Astrocyte of the spinal cord (primary cell): ENCODE measurements at regions not wholly inside any gene's neighbourhood (a gene's known extent, or its start where the extent isn't known, plus 50 kb on each side); places are given as distances from the start of the nearest gene placed in this dataset.
"Not testable (repeated sequence)": the region's sequence is repeated elsewhere in the genome, so short reads cannot be mapped to it uniquely, and the experiment has no call there.

Experiments
- DNase-seq: peaks from one replicate; pipeline ENCODE4 v3.0.0; 2011; ENCODE audit warnings: low read depth, low spot score
- H3K4me3 ChIP-seq: 2 replicates; pipeline ENCODE4 v1.5.1; 2011; ENCODE audit warnings: low read depth, mild to moderate bottlenecking, low read length, moderate library complexity
- in situ Hi-C: cut with HindIII; loops from 2 replicates; pipeline ENCODE4 v1.10.0; 2017; ENCODE audit warnings: low sequenced_read_pairs
- TF ChIP-seq, protein P1 (sequence below): IDR thresholded peaks from 2 replicates; pipeline ENCODE4 v1.5.1; 2012; ENCODE audit warnings: low read depth, mild to moderate bottlenecking, low read length, inconsistent platforms

DNA sequence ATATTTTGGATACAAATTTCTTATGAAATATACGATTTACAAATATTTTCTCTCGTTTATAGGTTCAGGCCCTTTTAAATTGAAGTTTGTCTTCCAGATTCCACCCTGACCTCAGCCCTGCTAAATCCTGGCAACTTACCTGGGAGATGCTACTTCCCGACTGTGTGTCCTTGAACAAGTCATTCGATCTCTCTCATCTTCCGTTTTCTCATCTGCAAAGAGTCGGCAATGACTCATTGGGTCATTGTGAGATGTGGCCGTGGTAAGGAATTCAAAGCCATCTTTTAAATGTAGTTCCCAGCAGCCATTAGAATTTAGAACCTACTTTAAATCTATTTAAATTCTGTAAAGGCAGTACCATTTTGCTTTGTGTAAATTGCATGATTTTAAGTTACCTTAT lies 72.5 kb downstream of the LHX2 start:
- in situ Hi-C loops: no loop called here
- TF ChIP-seq, protein P1, sequence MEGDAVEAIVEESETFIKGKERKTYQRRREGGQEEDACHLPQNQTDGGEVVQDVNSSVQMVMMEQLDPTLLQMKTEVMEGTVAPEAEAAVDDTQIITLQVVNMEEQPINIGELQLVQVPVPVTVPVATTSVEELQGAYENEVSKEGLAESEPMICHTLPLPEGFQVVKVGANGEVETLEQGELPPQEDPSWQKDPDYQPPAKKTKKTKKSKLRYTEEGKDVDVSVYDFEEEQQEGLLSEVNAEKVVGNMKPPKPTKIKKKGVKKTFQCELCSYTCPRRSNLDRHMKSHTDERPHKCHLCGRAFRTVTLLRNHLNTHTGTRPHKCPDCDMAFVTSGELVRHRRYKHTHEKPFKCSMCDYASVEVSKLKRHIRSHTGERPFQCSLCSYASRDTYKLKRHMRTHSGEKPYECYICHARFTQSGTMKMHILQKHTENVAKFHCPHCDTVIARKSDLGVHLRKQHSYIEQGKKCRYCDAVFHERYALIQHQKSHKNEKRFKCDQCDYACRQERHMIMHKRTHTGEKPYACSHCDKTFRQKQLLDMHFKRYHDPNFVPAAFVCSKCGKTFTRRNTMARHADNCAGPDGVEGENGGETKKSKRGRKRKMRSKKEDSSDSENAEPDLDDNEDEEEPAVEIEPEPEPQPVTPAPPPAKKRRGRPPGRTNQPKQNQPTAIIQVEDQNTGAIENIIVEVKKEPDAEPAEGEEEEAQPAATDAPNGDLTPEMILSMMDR: no peak

DNA sequence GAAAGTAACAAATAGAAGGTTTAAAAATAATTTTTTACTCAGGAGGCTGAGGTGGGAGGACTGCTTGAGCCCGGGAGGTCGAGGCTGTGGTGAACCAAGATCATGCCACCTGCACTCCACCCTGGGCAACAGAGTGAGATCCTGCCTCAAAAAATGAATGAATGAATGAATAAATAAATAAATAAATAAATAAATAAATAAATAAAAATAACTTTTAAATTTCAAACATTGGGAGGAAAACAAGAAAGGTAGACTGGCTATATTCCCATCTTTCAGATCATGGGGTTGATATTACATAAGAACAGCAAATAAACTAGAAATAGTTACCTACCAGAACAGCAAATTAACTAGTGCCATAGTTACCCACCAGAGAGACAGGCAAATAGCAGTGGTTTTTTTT lies 75.7 kb downstream of the LHX2 start:
- no peak for DNase-seq
- TF ChIP-seq, protein P1: no peak
- H3K4me3 ChIP-seq: no peak overlapping the region
- in situ Hi-C loops: no loop called here

More for the DNA sequence above, 72.5 kb downstream of the LHX2 start:
- H3K4me3 ChIP-seq: no peak overlapping the region
- no peak for DNase-seq

DNA sequence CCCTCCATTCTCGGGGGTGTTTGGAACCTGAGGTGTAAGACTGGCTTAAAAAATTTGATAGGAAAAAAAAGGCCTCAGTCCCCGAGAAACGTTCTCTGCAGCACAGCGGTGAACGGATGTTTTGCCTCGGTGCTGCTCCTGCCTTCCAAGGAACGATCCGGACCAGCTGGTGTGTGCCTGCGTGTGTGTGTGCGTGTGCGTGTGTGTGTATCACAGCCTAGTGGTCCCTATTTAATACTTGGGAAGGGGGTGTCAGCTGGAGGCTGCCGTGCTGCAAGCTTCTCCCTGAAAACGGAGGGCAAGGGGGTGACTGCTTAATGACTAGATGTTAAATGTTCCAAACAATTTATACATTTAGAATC lies 76.9 kb downstream of the LHX2 start:
- TF ChIP-seq, protein P1: no peak
- no peak for DNase-seq
- no peak overlapping the region for H3K4me3 ChIP-seq
- in situ Hi-C loops: no loop called here

DNA sequence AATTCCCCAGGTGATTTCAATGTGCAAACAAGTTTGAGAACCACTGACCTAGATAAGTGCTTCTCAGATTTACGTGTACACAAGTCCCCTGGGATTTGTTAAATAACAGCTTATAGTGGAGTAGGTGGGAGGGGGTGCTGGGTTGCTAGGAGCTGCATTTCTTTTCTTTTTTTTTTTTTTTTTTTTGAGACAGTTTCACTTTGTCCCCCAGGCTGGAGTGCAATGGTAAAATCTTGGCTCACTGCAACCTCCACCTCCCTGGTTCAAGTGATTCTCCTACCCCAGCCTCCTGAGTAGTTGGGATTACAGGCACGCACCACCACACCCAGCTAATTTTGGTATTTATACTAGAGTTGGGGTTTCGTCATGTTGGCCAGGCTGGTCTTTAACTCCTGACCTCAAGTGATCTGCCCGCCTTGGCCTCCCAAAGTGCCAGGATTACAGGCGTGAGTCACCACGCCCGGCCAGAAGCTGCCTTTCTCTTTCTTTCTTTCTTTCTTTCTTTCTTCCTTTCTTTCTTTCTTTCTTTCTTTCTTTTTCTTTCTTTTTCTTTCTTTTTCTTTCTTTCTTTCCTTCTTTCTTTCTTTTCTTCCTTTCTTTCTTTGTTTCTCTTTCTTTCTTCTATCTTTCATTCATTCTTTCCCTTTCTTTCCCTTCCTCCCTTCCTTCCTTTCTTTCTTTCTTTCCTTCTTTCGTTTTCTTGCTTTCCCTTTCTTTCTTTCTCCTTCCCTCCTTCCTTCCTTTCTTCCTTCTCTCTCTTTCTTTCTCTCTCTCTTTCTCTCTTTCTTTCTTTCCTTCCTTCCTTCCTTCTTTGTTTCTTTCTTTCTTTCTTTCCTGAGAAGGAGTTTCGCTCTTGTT lies 78.3 kb downstream of the LHX2 start:
- DNase-seq, in situ Hi-C loops, H3K4me3 ChIP-seq: not testable (repeated sequence)

DNA sequence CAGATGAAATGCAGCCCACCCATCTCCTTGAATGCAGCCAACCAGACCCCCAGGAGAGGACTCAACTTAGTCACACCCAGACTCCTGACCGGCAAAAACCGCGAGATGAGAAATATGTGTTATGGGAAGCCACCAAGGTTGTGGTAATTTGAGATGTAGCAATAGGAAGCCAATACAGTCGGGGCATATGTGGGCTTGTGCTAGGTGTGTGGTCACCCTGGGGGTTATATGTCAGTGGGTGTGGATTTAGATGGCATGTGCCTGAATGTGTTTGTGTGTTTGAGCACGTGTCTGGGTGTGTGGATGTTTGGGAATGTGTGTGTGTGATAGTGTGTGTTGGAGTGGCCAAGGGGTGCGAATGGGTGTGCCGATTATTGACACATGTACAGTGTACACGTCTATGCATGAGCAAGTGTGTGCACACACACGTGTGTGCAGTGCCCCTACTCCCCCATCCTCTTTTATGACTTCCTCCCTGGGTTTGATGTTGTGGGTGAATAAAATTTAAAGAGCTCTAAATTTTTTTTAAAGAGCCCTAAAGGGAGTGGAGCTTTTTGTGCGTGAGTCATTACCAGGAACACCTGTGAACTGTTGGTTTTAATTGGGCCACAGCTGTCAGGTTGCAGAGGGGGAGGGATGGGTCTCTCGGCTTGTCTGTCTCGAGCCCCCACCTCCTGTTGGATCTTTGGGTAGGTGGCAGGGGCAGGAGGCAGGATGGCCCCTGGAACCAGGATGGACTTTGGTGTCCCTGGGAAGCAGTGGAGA lies 86.8 kb downstream of the LHX2 start:
- DNase-seq: no peak
- in situ Hi-C loops: no loop called here
- TF ChIP-seq, protein P1: no peak
- H3K4me3 ChIP-seq: no peak overlapping the region

DNA sequence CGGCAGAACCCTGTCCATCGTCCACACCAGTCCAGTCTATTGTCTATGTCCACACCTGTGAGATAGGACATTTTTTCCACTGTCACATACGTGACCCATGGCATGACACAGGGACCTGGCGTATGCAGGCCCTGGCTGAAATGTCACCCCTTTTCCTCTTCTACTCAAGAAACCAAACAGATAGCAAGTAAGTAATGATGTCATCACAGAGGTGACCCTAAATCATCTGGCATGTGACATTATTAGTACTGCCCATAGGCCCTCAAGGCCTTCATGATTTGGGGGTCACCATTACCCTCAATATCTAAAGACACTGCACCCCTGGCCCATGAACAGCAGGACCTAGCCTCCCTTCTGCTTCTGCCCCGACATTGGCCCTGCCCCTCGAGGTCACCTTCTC lies 88.3 kb downstream of the LHX2 start:
- in situ Hi-C loops: no loop called here
- no peak for DNase-seq
- H3K4me3 ChIP-seq: no peak overlapping the region
- TF ChIP-seq, protein P1: no peak
